Liver (tissue), 3 donors: ENCODE measurements at regions not wholly inside any gene's neighbourhood (a gene's known extent, or its start where the extent isn't known, plus 50 kb on each side); places are given as distances from the start of the nearest gene placed in this dataset.

ENCODE experiments used
- EGR1 ChIP-seq, 2 donors: IDR thresholded peaks; 2 replicates each; pipeline ENCODE4 v1.6.1; 2016 to 2018; ENCODE audit warnings: antibody characterized with exemption in 2 of 2, low read depth in 2 of 2
- FOXA1 ChIP-seq: IDR thresholded peaks from 2 replicates; pipeline ENCODE4 v1.6.1; 2016; ENCODE audit warnings: antibody characterized with exemption
- REST ChIP-seq: IDR thresholded peaks from 2 replicates; pipeline ENCODE4 v1.6.1; 2016; ENCODE audit warnings: antibody characterized with exemption, mild to moderate bottlenecking
- RXRA ChIP-seq, 2 donors: IDR thresholded peaks; 2 replicates each; pipeline ENCODE4 v1.6.1; 2017 to 2018; ENCODE audit warnings: antibody characterized with exemption in 2 of 2, mild to moderate bottlenecking in 1 of 2
- TAF1 ChIP-seq: conservative IDR thresholded peaks from 2 replicates; pipeline ENCODE4 v1.6.1; 2016; ENCODE audit warnings: antibody characterized with exemption, mild to moderate bottlenecking
- YY1 ChIP-seq: IDR thresholded peaks from 2 replicates; pipeline ENCODE4 v1.6.1; 2016; ENCODE audit warnings: antibody characterized with exemption, mild to moderate bottlenecking
- TF ChIP-seq, protein P1 (sequence below): fragments of 150-350 bp; IDR thresholded peaks from 2 replicates; pipeline ENCODE4 v1.5.1; 2017; ENCODE audit warnings: improper control_type of control experiment, low read depth, low read length; ENCODE audit not compliant: missing input control
- donor health status: healthy.
- donor health status: healthy.

DNA sequence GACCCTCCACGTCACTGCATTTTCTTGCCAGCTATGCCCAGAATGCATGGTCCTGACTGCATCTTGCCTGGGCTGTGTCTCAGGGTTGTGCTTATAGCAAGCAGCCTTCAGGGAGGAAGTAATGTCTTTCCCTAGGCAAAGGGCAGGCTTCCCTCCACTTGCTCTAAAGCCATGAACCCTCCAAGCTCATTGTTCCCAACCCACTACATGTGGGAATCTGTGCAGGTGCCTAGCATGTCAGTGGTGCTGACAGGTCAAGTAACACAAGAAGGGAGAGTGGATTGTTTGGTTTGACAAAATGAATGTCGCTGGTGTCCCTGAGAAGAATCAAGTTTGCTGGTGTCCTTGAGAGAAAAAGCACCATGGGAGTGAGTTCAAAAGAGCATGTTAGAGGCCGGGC is 53.9 kb upstream of the UCN3 start:
- TF ChIP-seq, protein P1, sequence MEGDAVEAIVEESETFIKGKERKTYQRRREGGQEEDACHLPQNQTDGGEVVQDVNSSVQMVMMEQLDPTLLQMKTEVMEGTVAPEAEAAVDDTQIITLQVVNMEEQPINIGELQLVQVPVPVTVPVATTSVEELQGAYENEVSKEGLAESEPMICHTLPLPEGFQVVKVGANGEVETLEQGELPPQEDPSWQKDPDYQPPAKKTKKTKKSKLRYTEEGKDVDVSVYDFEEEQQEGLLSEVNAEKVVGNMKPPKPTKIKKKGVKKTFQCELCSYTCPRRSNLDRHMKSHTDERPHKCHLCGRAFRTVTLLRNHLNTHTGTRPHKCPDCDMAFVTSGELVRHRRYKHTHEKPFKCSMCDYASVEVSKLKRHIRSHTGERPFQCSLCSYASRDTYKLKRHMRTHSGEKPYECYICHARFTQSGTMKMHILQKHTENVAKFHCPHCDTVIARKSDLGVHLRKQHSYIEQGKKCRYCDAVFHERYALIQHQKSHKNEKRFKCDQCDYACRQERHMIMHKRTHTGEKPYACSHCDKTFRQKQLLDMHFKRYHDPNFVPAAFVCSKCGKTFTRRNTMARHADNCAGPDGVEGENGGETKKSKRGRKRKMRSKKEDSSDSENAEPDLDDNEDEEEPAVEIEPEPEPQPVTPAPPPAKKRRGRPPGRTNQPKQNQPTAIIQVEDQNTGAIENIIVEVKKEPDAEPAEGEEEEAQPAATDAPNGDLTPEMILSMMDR: no peak
- TF ChIP-seq REST: no peak
- TF ChIP-seq FOXA1: no peak
- no peak for TF ChIP-seq RXRA (IDR thresholded peaks at IDR 0.05)
- no peak for TF ChIP-seq EGR1 (IDR thresholded peaks at IDR 0.05; ENCODE audit: low read depth in 2 of 2)
- TF ChIP-seq TAF1: no peak
- TF ChIP-seq YY1: no peak
